Testis (tissue), 2 donors: ENCODE measurements at regions not wholly inside any gene's neighbourhood (a gene's known extent, or its start where the extent isn't known, plus 50 kb on each side); places are given as distances from the start of the nearest gene placed in this dataset.

ENCODE experiments used
- POLR2A ChIP-seq: fragments of 450-650 bp; IDR thresholded peaks from one replicate; pipeline ENCODE4 v1.6.1; 2017; ENCODE audit warnings: antibody characterized with exemption, mild to moderate bottlenecking, moderate library complexity
- TF ChIP-seq, protein P1 (sequence below), 3 experiments: fragments of 450-650 bp in 2 of 3; fragments of 200-600 bp in 1 of 3; sonication (generic) in 1 of 3; IDR thresholded peaks; one replicate each; pipeline ENCODE4 v1.5.1; 2016 to 2019; ENCODE audit warnings: antibody characterized with exemption in 3 of 3, mild to moderate bottlenecking in 2 of 3, moderate library complexity in 1 of 3

DNA sequence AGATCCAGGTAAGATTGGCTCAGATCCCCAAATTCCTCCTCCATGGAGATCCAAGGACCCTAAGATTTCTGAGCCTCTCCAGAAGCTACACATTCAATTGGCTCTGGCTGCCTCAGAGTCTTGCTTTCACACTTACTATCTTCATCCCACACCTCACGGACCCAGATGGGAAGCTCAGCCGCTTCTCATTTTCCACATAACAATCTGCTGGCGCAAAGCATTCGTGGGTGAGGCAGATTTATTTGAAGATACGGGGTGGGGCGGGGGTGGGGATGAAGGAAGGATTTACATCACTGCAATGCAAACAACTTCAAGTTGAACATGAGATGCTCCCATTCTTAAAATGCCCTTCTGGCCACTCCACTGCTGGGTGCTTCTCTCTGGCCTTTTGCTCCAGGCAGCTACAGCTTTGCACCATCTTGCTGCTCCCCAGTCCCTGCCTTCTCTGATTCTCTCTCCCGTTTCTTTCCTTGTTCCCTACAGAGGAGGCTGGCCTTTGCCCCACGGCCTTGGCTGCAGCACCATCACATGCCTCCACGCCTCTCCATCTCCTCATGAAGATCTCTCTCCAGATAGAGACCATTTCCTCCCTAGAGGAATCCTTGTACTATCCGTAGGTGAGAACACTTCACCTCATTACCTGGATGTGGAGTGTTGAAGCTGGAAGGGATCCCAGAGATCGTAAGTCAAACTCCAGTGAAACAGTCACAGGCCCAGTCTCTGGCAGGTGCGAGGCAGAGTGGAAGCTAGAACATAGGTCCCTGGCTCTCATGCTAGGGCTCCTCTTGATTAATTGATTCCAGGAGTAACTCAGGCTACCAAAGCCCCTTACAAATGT is 175.9 kb downstream of the RPLP1 start:
- TF ChIP-seq, protein P1, sequence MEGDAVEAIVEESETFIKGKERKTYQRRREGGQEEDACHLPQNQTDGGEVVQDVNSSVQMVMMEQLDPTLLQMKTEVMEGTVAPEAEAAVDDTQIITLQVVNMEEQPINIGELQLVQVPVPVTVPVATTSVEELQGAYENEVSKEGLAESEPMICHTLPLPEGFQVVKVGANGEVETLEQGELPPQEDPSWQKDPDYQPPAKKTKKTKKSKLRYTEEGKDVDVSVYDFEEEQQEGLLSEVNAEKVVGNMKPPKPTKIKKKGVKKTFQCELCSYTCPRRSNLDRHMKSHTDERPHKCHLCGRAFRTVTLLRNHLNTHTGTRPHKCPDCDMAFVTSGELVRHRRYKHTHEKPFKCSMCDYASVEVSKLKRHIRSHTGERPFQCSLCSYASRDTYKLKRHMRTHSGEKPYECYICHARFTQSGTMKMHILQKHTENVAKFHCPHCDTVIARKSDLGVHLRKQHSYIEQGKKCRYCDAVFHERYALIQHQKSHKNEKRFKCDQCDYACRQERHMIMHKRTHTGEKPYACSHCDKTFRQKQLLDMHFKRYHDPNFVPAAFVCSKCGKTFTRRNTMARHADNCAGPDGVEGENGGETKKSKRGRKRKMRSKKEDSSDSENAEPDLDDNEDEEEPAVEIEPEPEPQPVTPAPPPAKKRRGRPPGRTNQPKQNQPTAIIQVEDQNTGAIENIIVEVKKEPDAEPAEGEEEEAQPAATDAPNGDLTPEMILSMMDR (IDR thresholded peaks at IDR 0.05) = no peak
- no peak for TF ChIP-seq POLR2A
